Muscle of leg (tissue), 3 donors: ENCODE measurements at regions not wholly inside any gene's neighbourhood (a gene's known extent, or its start where the extent isn't known, plus 50 kb on each side); places are given as distances from the start of the nearest gene placed in this dataset.

Experiments
- DNase-seq: peaks from one replicate; pipeline ENCODE4 v3.0.0; 2013
- H3K27ac ChIP-seq: one replicate; pipeline ENCODE4 v1.5.1; 2013; ENCODE audit warnings: mild to moderate bottlenecking, low read length, control low read depth
- H3K27me3 ChIP-seq: one replicate; pipeline ENCODE4 v1.6.1; 2013; ENCODE audit warnings: low read length; ENCODE audit not compliant: control insufficient read depth, insufficient read depth
- H3K36me3 ChIP-seq: one replicate; pipeline ENCODE4 v1.6.1; 2013; ENCODE audit warnings: low read length; ENCODE audit not compliant: control insufficient read depth, insufficient read depth
- H3K4me1 ChIP-seq: one replicate; pipeline ENCODE4 v1.6.1; 2013; ENCODE audit warnings: low read length; ENCODE audit not compliant: control insufficient read depth, insufficient read depth
- H3K4me3 ChIP-seq: one replicate; pipeline ENCODE4 v1.5.1; 2013; ENCODE audit warnings: low read length, control low read depth
- H3K9me3 ChIP-seq: replicated peaks from 2 replicates; pipeline ENCODE4 v1.6.1; 2013; ENCODE audit warnings: low read depth, low read length; ENCODE audit not compliant: control insufficient read depth
- WGBS: methylation state at CpG from one replicate; pipeline ENCODE4 v1.1.5; 2013; ENCODE audit warnings: missing lambda C conversion rate; ENCODE audit not compliant: insufficient coverage; 5-methylcytosine and 5-hydroxymethylcytosine counted together

GRCh38 chr10:128950916-128951275 is 516.1 kb upstream of the MGMT start:
- WGBS = 29% methylated on average over 1 of the region's 4 CpGs
- no peaks in the 10 kb centered on the region for H3K36me3 ChIP-seq

GRCh38 chr10:128952856-128953255 is 514.2 kb upstream of the MGMT start:
- no peaks in the 10 kb centered on the region for H3K9me3 ChIP-seq
- 69% methylated on average over 8 of the region's 8 CpGs for WGBS
- no peaks in the 10 kb centered on the region for H3K4me1 ChIP-seq
- H3K36me3 ChIP-seq = no peaks in the 10 kb centered on the region
- no peak overlapping the region for H3K27ac ChIP-seq
- no peak overlapping the region for H3K4me3 ChIP-seq
- H3K27me3 ChIP-seq = no peaks in the 10 kb centered on the region
- DNase-seq = no peak

More at GRCh38 chr10:128950916-128951275, 516.1 kb upstream of the MGMT start:
- DNase-seq = no peak
- Histone ChIP-seq H3K27ac (no peak overlapping the region), H3K4me3 (no peak overlapping the region), H3K4me1 (peaks cover under 1% of the 10 kb centered on the region), H3K9me3 (peaks cover 2% of the 10 kb centered on the region), H3K27me3 (no peaks in the 10 kb centered on the region)

GRCh38 chr10:128956149-128956548 is 510.9 kb upstream of the MGMT start:
- H3K27ac ChIP-seq = no peak overlapping the region
- no peaks in the 10 kb centered on the region for H3K27me3 ChIP-seq
- no peak overlapping the region for H3K4me3 ChIP-seq
- WGBS = no CpG with 5 or more reads among the region's 1 CpG
- H3K4me1 ChIP-seq = no peaks in the 10 kb centered on the region
- H3K9me3 ChIP-seq = no peaks in the 10 kb centered on the region
- no peak for DNase-seq
- H3K36me3 ChIP-seq = no peaks in the 10 kb centered on the region

GRCh38 chr10:128957221-128957620 is 509.8 kb upstream of the MGMT start:
- H3K9me3 ChIP-seq = no peaks in the 10 kb centered on the region
- 36% methylated on average over 2 of the region's 4 CpGs for WGBS
- H3K36me3 ChIP-seq = no peaks in the 10 kb centered on the region
- H3K27ac ChIP-seq = no peak overlapping the region
- no peaks in the 10 kb centered on the region for H3K27me3 ChIP-seq
- peaks cover 3% of the 10 kb centered on the region for H3K4me1 ChIP-seq
- peak; percentile 74 for DNase-seq
- no peak overlapping the region for H3K4me3 ChIP-seq

- peaks cover 6% of the 10 kb centered on the region for H3K4me1 ChIP-seq
- no peak overlapping the region for H3K27ac ChIP-seq
- H3K9me3 ChIP-seq = no peaks in the 10 kb centered on the region
- no peak for DNase-seq
- H3K4me3 ChIP-seq = no peak overlapping the region
- H3K36me3 ChIP-seq = no peaks in the 10 kb centered on the region
- H3K27me3 ChIP-seq = no peaks in the 10 kb centered on the region
- WGBS = 87% methylated on average over 36 of the region's 39 CpGs
These were observed 508.0 kb upstream of the MGMT start for GRCh38 chr10:128958834-128959690.

GRCh38 chr10:128959746-128960145 is 507.3 kb upstream of the MGMT start:
- H3K27me3 ChIP-seq = no peaks in the 10 kb centered on the region
- H3K9me3 ChIP-seq = no peaks in the 10 kb centered on the region
- no peaks in the 10 kb centered on the region for H3K36me3 ChIP-seq
- DNase-seq = no peak
- no peak overlapping the region for H3K27ac ChIP-seq
- H3K4me3 ChIP-seq = no peak overlapping the region
- 92% methylated on average over 6 of the region's 7 CpGs for WGBS
- H3K4me1 ChIP-seq = peaks cover 6% of the 10 kb centered on the region

GRCh38 chr10:128960517-128960916 is 506.5 kb upstream of the MGMT start:
- Histone ChIP-seq H3K4me1 (peaks cover 6% of the 10 kb centered on the region), H3K27ac (no peak overlapping the region), H3K9me3 (no peaks in the 10 kb centered on the region), H3K4me3 (no peak overlapping the region), H3K36me3 (no peaks in the 10 kb centered on the region), H3K27me3 (no peaks in the 10 kb centered on the region)
- no peak for DNase-seq
- 44% methylated on average over 3 of the region's 8 CpGs for WGBS

GRCh38 chr10:128962182-128962581 is 504.9 kb upstream of the MGMT start:
- Histone ChIP-seq H3K9me3 (no peaks in the 10 kb centered on the region), H3K4me1 (peaks cover 6% of the 10 kb centered on the region), H3K4me3 (no peak overlapping the region), H3K27me3 (no peaks in the 10 kb centered on the region), H3K27ac (no peak overlapping the region), H3K36me3 (no peaks in the 10 kb centered on the region)
- DNase-seq = no peak
- 49% methylated on average over 10 of the region's 10 CpGs for WGBS

- 50% methylated on average over 2 of the region's 12 CpGs for WGBS
These were observed 503.6 kb upstream of the MGMT start for GRCh38 chr10:128963211-128964099.

GRCh38 chr10:128964100-128964403 is 503.0 kb upstream of the MGMT start:
- no peak for DNase-seq
- no peak overlapping the region for H3K27ac ChIP-seq
- 100% methylated on average over 1 of the region's 3 CpGs for WGBS
- no peaks in the 10 kb centered on the region for H3K27me3 ChIP-seq
- H3K36me3 ChIP-seq = no peaks in the 10 kb centered on the region
- peaks cover 6% of the 10 kb centered on the region for H3K4me1 ChIP-seq
- H3K9me3 ChIP-seq = no peaks in the 10 kb centered on the region
- H3K4me3 ChIP-seq = no peak overlapping the region

More at GRCh38 chr10:128963211-128964099, 503.6 kb upstream of the MGMT start:
- no peak overlapping the region for H3K27ac ChIP-seq
- H3K9me3 ChIP-seq = no peaks in the 10 kb centered on the region
- H3K36me3 ChIP-seq = no peaks in the 10 kb centered on the region
- H3K4me3 ChIP-seq = no peak overlapping the region
- DNase-seq = no peak
- H3K27me3 ChIP-seq = no peaks in the 10 kb centered on the region
- peaks cover 6% of the 10 kb centered on the region for H3K4me1 ChIP-seq
